ENCODE measurements at regions not wholly inside any gene's neighbourhood (a gene's known extent, or its start where the extent isn't known, plus 50 kb on each side); places are given as distances from the start of the nearest gene placed in this dataset.

DNA sequence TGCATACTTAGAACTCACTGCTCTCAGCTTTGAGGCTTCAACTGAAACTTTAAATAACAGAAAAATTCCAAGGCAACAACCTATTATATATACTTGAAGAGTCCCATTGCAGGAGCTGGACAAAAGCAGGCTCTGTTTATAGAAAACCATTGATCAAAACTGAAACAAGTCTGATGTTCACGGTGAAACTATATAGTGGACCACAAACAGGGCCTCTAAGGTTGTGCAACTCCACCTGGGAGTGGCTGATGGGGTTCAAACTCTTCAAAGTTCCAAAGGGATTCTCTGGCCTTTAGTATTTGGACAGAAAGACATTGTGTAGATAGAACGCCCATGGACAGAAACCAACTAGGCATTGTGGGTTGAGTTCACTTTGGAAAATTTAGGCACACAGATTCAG lies 140.3 kb downstream of the ZC3H11B start (continued):
- TF ChIP-seq EZH2phosphoT487 (IDR thresholded peaks at IDR 0.05; ENCODE audit: borderline replicate concordance) = no peak
- TF ChIP-seq CBX3 (IDR thresholded peaks at IDR 0.05; ENCODE audit: low read depth) = no peak
- TF ChIP-seq ZFX (IDR thresholded peaks at IDR 0.05) = no peak
- TF ChIP-seq EZH2 (IDR thresholded peaks at IDR 0.05) = no peak

DNA sequence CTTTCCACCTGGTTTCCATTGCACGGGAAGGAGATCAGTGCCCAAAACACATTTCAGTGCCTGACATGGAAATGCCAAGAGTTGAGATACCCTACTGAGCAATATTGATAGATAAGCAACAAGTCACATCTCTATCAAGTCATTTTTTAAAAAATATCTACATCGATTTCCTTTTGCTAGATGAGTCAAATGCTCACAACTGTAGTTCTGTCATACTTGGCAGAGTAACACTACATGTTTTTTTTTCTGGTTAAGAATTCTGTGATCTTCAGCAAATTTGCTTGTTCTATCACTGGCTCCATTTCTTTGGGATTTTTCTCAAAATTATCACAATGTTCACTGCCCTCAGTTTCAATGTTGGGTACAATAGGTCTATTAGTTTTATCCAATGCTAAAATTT lies 145.4 kb downstream of the ZC3H11B start:
- H4K20me1 ChIP-seq (ENCODE audit: insufficient read depth) = no peaks in the 10 kb centered on the region
- DNase-seq (ENCODE audit: low read depth, low spot score) (no peak), ATAC-seq (no peak)
- no peak overlapping the region for H3K27ac ChIP-seq (ENCODE audit: low read depth, low read length)
- no peak overlapping the region for H3K9ac ChIP-seq (ENCODE audit: low read length)
- no peaks in the 10 kb centered on the region for H3K27me3 ChIP-seq (ENCODE audit: insufficient read depth, low read length)
- H3K36me3 ChIP-seq (ENCODE audit: control insufficient read depth in 1 of 2, insufficient read depth in 2 of 2, low read length in 2 of 2) = no peaks in the 10 kb centered on the region
- ChIA-PET CTCF (no interaction called here), RAD21 (ENCODE audit: low non-redundant PET in 1 of 2, low total read pairs in 2 of 2, uncharacterized antibody in 2 of 2, unreplicated experiment in 2 of 2) (no interaction called here), POLR2A (no interaction called here)
- no peaks in the 10 kb centered on the region for H3K9me3 ChIP-seq (ENCODE audit: control insufficient read depth in 1 of 2, insufficient read depth in 1 of 2, low read depth in 1 of 2, low read length in 2 of 2)
- intact Hi-C loops (cut with micrococcal nuclease) = no loop called here
- no peak overlapping the region for H2AFZ ChIP-seq (ENCODE audit: low read depth, low read length, poor library complexity, severe bottlenecking)
- no TSS peak for BruUV-seq (replicated peaks)
- H3K9me2 ChIP-seq (ENCODE audit: insufficient read depth) = no peaks in the 10 kb centered on the region
- no peaks in the 10 kb centered on the region for H3K4me1 ChIP-seq (ENCODE audit: control insufficient read depth in 1 of 2, insufficient read depth in 2 of 2, low read length in 2 of 2)
- no peak overlapping the region for H3K4me3 ChIP-seq (replicated peaks in 1 of 2; ENCODE audit: low read depth in 1 of 2, low read length in 2 of 2)
- H3K79me2 ChIP-seq (ENCODE audit: insufficient read depth, low read length) = no peaks in the 10 kb centered on the region
- no peak for TF ChIP-seq RAD21 (IDR thresholded peaks at IDR 0.05; ENCODE audit: low read depth)
- TF ChIP-seq FOSL1 (IDR thresholded peaks at IDR 0.05; ENCODE audit: low read depth) = no peak
- TF ChIP-seq, protein P1, sequence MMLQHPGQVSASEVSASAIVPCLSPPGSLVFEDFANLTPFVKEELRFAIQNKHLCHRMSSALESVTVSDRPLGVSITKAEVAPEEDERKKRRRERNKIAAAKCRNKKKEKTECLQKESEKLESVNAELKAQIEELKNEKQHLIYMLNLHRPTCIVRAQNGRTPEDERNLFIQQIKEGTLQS (IDR thresholded peaks at IDR 0.05) = no peak
- TF ChIP-seq, protein P2, sequence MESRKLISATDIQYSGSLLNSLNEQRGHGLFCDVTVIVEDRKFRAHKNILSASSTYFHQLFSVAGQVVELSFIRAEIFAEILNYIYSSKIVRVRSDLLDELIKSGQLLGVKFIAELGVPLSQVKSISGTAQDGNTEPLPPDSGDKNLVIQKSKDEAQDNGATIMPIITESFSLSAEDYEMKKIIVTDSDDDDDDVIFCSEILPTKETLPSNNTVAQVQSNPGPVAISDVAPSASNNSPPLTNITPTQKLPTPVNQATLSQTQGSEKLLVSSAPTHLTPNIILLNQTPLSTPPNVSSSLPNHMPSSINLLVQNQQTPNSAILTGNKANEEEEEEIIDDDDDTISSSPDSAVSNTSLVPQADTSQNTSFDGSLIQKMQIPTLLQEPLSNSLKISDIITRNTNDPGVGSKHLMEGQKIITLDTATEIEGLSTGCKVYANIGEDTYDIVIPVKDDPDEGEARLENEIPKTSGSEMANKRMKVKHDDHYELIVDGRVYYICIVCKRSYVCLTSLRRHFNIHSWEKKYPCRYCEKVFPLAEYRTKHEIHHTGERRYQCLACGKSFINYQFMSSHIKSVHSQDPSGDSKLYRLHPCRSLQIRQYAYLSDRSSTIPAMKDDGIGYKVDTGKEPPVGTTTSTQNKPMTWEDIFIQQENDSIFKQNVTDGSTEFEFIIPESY (IDR thresholded peaks at IDR 0.05; ENCODE audit: extremely low read depth, insufficient replicate concordance, low read length) = no peak
- TF ChIP-seq CBX3 (IDR thresholded peaks at IDR 0.05; ENCODE audit: low read depth) = no peak
- TF ChIP-seq POLR2AphosphoS5 (IDR thresholded peaks at IDR 0.05; ENCODE audit: low read depth, low read length) = no peak
- no peak for TF ChIP-seq ELF1 (IDR thresholded peaks at IDR 0.05; ENCODE audit: borderline replicate concordance, low read depth)
- no peak for TF ChIP-seq ZFX (IDR thresholded peaks at IDR 0.05)
- TF ChIP-seq SIN3A (IDR thresholded peaks at IDR 0.05; ENCODE audit: low read depth) = no peak
- TF ChIP-seq EGR1 (IDR thresholded peaks at IDR 0.05; ENCODE audit: low read depth) = no peak
- TF ChIP-seq, protein P3, sequence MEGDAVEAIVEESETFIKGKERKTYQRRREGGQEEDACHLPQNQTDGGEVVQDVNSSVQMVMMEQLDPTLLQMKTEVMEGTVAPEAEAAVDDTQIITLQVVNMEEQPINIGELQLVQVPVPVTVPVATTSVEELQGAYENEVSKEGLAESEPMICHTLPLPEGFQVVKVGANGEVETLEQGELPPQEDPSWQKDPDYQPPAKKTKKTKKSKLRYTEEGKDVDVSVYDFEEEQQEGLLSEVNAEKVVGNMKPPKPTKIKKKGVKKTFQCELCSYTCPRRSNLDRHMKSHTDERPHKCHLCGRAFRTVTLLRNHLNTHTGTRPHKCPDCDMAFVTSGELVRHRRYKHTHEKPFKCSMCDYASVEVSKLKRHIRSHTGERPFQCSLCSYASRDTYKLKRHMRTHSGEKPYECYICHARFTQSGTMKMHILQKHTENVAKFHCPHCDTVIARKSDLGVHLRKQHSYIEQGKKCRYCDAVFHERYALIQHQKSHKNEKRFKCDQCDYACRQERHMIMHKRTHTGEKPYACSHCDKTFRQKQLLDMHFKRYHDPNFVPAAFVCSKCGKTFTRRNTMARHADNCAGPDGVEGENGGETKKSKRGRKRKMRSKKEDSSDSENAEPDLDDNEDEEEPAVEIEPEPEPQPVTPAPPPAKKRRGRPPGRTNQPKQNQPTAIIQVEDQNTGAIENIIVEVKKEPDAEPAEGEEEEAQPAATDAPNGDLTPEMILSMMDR (IDR thresholded peaks at IDR 0.05 in 2 of 3, conservative IDR thresholded peaks at IDR 0.05 in 1 of 3; ENCODE audit: borderline replicate concordance in 1 of 3, insufficient read depth in 1 of 3, low read depth in 2 of 3, low read length in 2 of 3) = no peak
- TF ChIP-seq SRF (IDR thresholded peaks at IDR 0.05; ENCODE audit: low read depth) = no peak
- TF ChIP-seq, protein P4, sequence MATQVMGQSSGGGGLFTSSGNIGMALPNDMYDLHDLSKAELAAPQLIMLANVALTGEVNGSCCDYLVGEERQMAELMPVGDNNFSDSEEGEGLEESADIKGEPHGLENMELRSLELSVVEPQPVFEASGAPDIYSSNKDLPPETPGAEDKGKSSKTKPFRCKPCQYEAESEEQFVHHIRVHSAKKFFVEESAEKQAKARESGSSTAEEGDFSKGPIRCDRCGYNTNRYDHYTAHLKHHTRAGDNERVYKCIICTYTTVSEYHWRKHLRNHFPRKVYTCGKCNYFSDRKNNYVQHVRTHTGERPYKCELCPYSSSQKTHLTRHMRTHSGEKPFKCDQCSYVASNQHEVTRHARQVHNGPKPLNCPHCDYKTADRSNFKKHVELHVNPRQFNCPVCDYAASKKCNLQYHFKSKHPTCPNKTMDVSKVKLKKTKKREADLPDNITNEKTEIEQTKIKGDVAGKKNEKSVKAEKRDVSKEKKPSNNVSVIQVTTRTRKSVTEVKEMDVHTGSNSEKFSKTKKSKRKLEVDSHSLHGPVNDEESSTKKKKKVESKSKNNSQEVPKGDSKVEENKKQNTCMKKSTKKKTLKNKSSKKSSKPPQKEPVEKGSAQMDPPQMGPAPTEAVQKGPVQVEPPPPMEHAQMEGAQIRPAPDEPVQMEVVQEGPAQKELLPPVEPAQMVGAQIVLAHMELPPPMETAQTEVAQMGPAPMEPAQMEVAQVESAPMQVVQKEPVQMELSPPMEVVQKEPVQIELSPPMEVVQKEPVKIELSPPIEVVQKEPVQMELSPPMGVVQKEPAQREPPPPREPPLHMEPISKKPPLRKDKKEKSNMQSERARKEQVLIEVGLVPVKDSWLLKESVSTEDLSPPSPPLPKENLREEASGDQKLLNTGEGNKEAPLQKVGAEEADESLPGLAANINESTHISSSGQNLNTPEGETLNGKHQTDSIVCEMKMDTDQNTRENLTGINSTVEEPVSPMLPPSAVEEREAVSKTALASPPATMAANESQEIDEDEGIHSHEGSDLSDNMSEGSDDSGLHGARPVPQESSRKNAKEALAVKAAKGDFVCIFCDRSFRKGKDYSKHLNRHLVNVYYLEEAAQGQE (IDR thresholded peaks at IDR 0.05; ENCODE audit: low read depth) = no peak
- no peak overlapping the region for H3K4me2 ChIP-seq (ENCODE audit: low read length)

Measured in HCT116 (cell line).